Cardiac muscle cell (in vitro differentiated cells and primary cell): ENCODE measurements at regions not wholly inside any gene's neighbourhood (a gene's known extent, or its start where the extent isn't known, plus 50 kb on each side); places are given as distances from the start of the nearest gene placed in this dataset.
A peak's percentile ranks its signal among the peaks of the same experiment; 100 is the strongest.

Experiments
- DNase-seq, 2 donors: peaks; one replicate each; pipeline versions ENCODE4 v3.0.0 to v3.0.0-alpha.2; 2010 to 2017; ENCODE audit warnings: low read depth in 1 of 2, low spot score in 1 of 2
- H3K27ac ChIP-seq: fragments of 200-600 bp; sonication (generic); 2 replicates; pipeline ENCODE4 v1.5.1; 2016
- H3K27me3 ChIP-seq: fragments of 200-600 bp; sonication (generic); 2 replicates; pipeline ENCODE4 v1.6.0; 2016; ENCODE audit warnings: control low read depth
- H3K36me3 ChIP-seq: fragments of 200-600 bp; sonication (generic); 2 replicates; pipeline ENCODE4 v1.5.1; 2016; ENCODE audit warnings: control low read depth
- H3K4me1 ChIP-seq: fragments of 200-600 bp; sonication (generic); 2 replicates; pipeline ENCODE4 v1.8.1; 2017; ENCODE audit warnings: low read depth, mild to moderate bottlenecking, mixed run types
- H3K4me3 ChIP-seq: fragments of 200-600 bp; sonication (generic); 2 replicates; pipeline ENCODE4 v1.5.1; 2016; ENCODE audit warnings: mild to moderate bottlenecking
- H3K9me3 ChIP-seq: fragments of 200-600 bp; sonication (generic); 2 replicates; pipeline ENCODE4 v1.5.1; 2017; ENCODE audit warnings: low read depth, mild to moderate bottlenecking, control low read depth
- CTCF ChIP-seq: IDR thresholded peaks from 2 replicates; pipeline ENCODE4 v1.5.1; 2012; ENCODE audit warnings: low read depth, mild to moderate bottlenecking, low read length

- peak in 1 of 2 donors; percentile 81 for DNase-seq
- Histone ChIP-seq H3K27ac (no peak overlapping the region), H3K4me1 (no peaks in the 10 kb centered on the region), H3K9me3 (no peaks in the 10 kb centered on the region), H3K27me3 (no peaks in the 10 kb centered on the region), H3K4me3 (no peak overlapping the region), H3K36me3 (peaks cover 37% of the 10 kb centered on the region)
- no peak for TF ChIP-seq CTCF
These were observed 54.0 kb upstream of the UMPS start for GRCh38 chr3:124676236-124676635.

GRCh38 chr3:124679048-124679638 is 51.1 kb upstream of the UMPS start:
- no peak for TF ChIP-seq CTCF
- no peaks in the 10 kb centered on the region for H3K9me3 ChIP-seq
- H3K27ac ChIP-seq: no peak overlapping the region
- DNase-seq: no peak
- H3K4me1 ChIP-seq: no peaks in the 10 kb centered on the region
- H3K36me3 ChIP-seq: peaks cover 22% of the 10 kb centered on the region
- H3K27me3 ChIP-seq: no peaks in the 10 kb centered on the region
- no peak overlapping the region for H3K4me3 ChIP-seq
